HG02759 (cell line): ENCODE measurements at regions not wholly inside any gene's neighbourhood (a gene's known extent, or its start where the extent isn't known, plus 50 kb on each side); places are given as distances from the start of the nearest gene placed in this dataset.

Experiments used
- ATAC-seq: cut with Tn5 transposase; IDR thresholded peaks from one replicate; pipeline ENCODE4 v1.9.1; 2021; ENCODE audit warnings: mild to moderate bottlenecking, moderate library complexity; ENCODE audit not compliant: unreplicated experiment

GRCh38 chr11:97356144-97356543 is 966.3 kb downstream of the JRKL start:
- ATAC-seq, result no peak

- ATAC-seq, result no peak
Measured at GRCh38 chr11:97359016-97359415, 969.2 kb downstream of the JRKL start.

- ATAC-seq, result no peak
Measured at GRCh38 chr11:97361812-97362378, 972.1 kb downstream of the JRKL start.

- no peak for ATAC-seq
Measured at GRCh38 chr11:97363331-97363730, 973.5 kb downstream of the JRKL start.

GRCh38 chr11:97364047-97364446 is 974.2 kb downstream of the JRKL start:
- no peak for ATAC-seq

- ATAC-seq, result no peak
Measured at GRCh38 chr11:97367406-97368083, 977.7 kb downstream of the JRKL start.

- no peak for ATAC-seq
Measured at GRCh38 chr11:97389270-97389669, 999.5 kb downstream of the JRKL start.

- no peak for ATAC-seq
Measured at GRCh38 chr11:97398246-97398645, 1008.4 kb downstream of the JRKL start.

GRCh38 chr11:97409141-97409540 is 1019.3 kb downstream of the JRKL start:
- no peak for ATAC-seq

GRCh38 chr11:97414801-97415200 is 1025.0 kb downstream of the JRKL start:
- ATAC-seq, result no peak

GRCh38 chr11:97419729-97420128 is 1029.9 kb downstream of the JRKL start:
- no peak for ATAC-seq

- no peak for ATAC-seq
Measured at GRCh38 chr11:97428247-97428790, 1038.5 kb downstream of the JRKL start.

- no peak for ATAC-seq
Measured at GRCh38 chr11:97430877-97431276, 1041.1 kb downstream of the JRKL start.

GRCh38 chr11:97432926-97433325 is 1043.1 kb downstream of the JRKL start:
- no peak for ATAC-seq

- no peak for ATAC-seq
Measured at GRCh38 chr11:97445561-97445960, 1055.7 kb downstream of the JRKL start.

- no peak for ATAC-seq
Measured at GRCh38 chr11:97451441-97451840, 1061.6 kb downstream of the JRKL start.

- no peak for ATAC-seq
Measured at GRCh38 chr11:97454988-97455387, 1065.2 kb downstream of the JRKL start.

GRCh38 chr11:97460091-97460490 is 1070.3 kb downstream of the JRKL start:
- ATAC-seq, result no peak

GRCh38 chr11:97461044-97461880 is 1071.4 kb downstream of the JRKL start:
- ATAC-seq, result no peak

GRCh38 chr11:97461934-97462333 is 1072.1 kb downstream of the JRKL start:
- no peak for ATAC-seq

- no peak for ATAC-seq
Measured at GRCh38 chr11:97463891-97464290, 1074.1 kb downstream of the JRKL start.

GRCh38 chr11:97471480-97471879 is 1081.7 kb downstream of the JRKL start:
- no peak for ATAC-seq
